GM12878 (cell line): ENCODE measurements at regions not wholly inside any gene's neighbourhood (a gene's known extent, or its start where the extent isn't known, plus 50 kb on each side); places are given as distances from the start of the nearest gene placed in this dataset.

ENCODE experiments used
- ATAC-seq: fragments of 200-7000 bp; cut with Tn5 transposase; 3 replicates; pipeline ENCODE4 v1.9.1; 2020; ENCODE audit warnings: mild to moderate bottlenecking, moderate library complexity
- BruUV-seq: library from RNA; stranded (reverse); fragments of 400-500 nt; replicated peaks from 2 replicates; lab custom pipeline; 2021; lab: Mats Ljungman, UMichigan
- CTCF ChIA-PET: fragments of 300-600 bp; sonication (Branson Sonifier 250); formaldehyde crosslinking; extraction: SDS; loops from one replicate; lab custom pipeline; 2021; ENCODE audit warnings: inconsistent platforms; lab: Yijun Ruan, JAX
- POLR2A ChIA-PET: fragments of 350-600 bp; formaldehyde crosslinking; extraction: SDS; loops from one replicate; lab custom pipeline; 2021; ENCODE audit warnings: inconsistent platforms; lab: Charles Lee
- RAD21 ChIA-PET: fragments of 300-600 bp; sonication (Branson Sonifier 250); formaldehyde crosslinking; loops from one replicate; lab custom pipeline; 2023; ENCODE audit warnings: antibody characterized with exemption; ENCODE audit not compliant: unreplicated experiment; lab: Charles Lee
- SMC1A ChIA-PET: fragments of 300-600 bp; sonication (Branson Sonifier 250); formaldehyde crosslinking; loops from one replicate; lab custom pipeline; 2023; ENCODE audit not compliant: unreplicated experiment, uncharacterized antibody; lab: Charles Lee
- DNase-seq: peaks from one replicate; pipeline ENCODE4 v3.0.0-alpha.2; 2011; ENCODE audit warnings: low read depth, low spot score
- FAIRE-seq: peaks from 3 replicates; lab custom pipeline; 2011; peaks lifted over from hg19 to GRCh38; lab: Jason Lieb, UNC
- H2AFZ ChIP-seq: 2 replicates; pipeline ENCODE4 v1.6.0; 2011; ENCODE audit warnings: low read depth, low read length, control low read depth; ENCODE audit not compliant: control insufficient read depth
- H3K27ac ChIP-seq: 2 replicates; pipeline ENCODE4 v1.5.1; 2011; ENCODE audit warnings: control low read depth; ENCODE audit not compliant: control insufficient read depth, insufficient read depth
- H3K27me3 ChIP-seq, 2 experiments: replicated peaks in 1 of 2; 2 replicates each; pipeline versions ENCODE4 v1.6.0 to v1.6.1; 2011; ENCODE audit warnings: low read length in 1 of 2; ENCODE audit not compliant: control insufficient read depth in 2 of 2, insufficient read depth in 2 of 2
- H3K36me3 ChIP-seq, 2 experiments: 2 replicates each; pipeline ENCODE4 v1.5.1; 2011; ENCODE audit warnings: low read length in 1 of 2; ENCODE audit not compliant: control insufficient read depth in 2 of 2, insufficient read depth in 2 of 2
- H3K4me1 ChIP-seq: 2 replicates; pipeline ENCODE4 v1.6.1; 2011; ENCODE audit warnings: mild to moderate bottlenecking, low read length, moderate library complexity, mixed read lengths; ENCODE audit not compliant: control insufficient read depth, insufficient read depth
- H3K4me2 ChIP-seq: 2 replicates; pipeline ENCODE4 v1.6.0; 2011; ENCODE audit warnings: control low read depth; ENCODE audit not compliant: control insufficient read depth, insufficient read depth
- H3K4me3 ChIP-seq: fragments of 200-600 bp; sonication (generic); 2 replicates; pipeline ENCODE4 v1.5.1; 2016
- H3K79me2 ChIP-seq: 2 replicates; pipeline ENCODE4 v1.6.0; 2011; ENCODE audit warnings: low read length; ENCODE audit not compliant: control insufficient read depth, insufficient read depth
- H3K9ac ChIP-seq: 2 replicates; pipeline ENCODE4 v1.8.0; 2011; ENCODE audit warnings: low read length, control low read depth, mixed read lengths; ENCODE audit not compliant: control insufficient read depth, insufficient read depth
- H3K9me3 ChIP-seq: replicated peaks from 3 replicates; pipeline ENCODE4 v1.5.1; 2011; ENCODE audit warnings: mild to moderate bottlenecking, low read length; ENCODE audit not compliant: control insufficient read depth, insufficient read depth
- H4K20me1 ChIP-seq: 2 replicates; pipeline ENCODE4 v1.6.0; 2011; ENCODE audit not compliant: control insufficient read depth, insufficient read depth
- CEBPB ChIP-seq, 2 experiments: fragments of 150-350 bp in 1 of 2; IDR thresholded peaks; 2 replicates each; pipeline ENCODE4 v1.6.1; 2012 to 2014; ENCODE audit warnings: low read depth in 2 of 2, low read length in 2 of 2, borderline replicate concordance in 1 of 2, inconsistent platforms in 1 of 2
- EZH2 ChIP-seq: IDR thresholded peaks from 2 replicates; pipeline ENCODE4 v1.6.1; 2012; ENCODE audit warnings: low read depth, mild to moderate bottlenecking, control low read depth, inconsistent platforms, low read length, borderline replicate concordance; ENCODE audit not compliant: control insufficient read depth
- HDAC2 ChIP-seq: fragments of 200-600 bp; sonication (generic); IDR thresholded peaks from 2 replicates; pipeline ENCODE4 v1.6.1; 2017
- IKZF1 ChIP-seq: fragments of 450-650 bp; conservative IDR thresholded peaks from 2 replicates; pipeline ENCODE4 v1.6.1; 2017; ENCODE audit warnings: antibody characterized with exemption, mild to moderate bottlenecking
- NFYA ChIP-seq: IDR thresholded peaks from 2 replicates; pipeline ENCODE4 v1.6.1; 2011; ENCODE audit warnings: low read depth, mild to moderate bottlenecking, low read length, improper control_type of control experiment, borderline replicate concordance
- NR2C1 ChIP-seq: fragments of 450-650 bp; IDR thresholded peaks from 2 replicates; pipeline ENCODE4 v1.6.1; 2017; ENCODE audit warnings: antibody characterized with exemption, mild to moderate bottlenecking, moderate library complexity
- NR2F1 ChIP-seq: fragments of 450-650 bp; conservative IDR thresholded peaks from 2 replicates; pipeline ENCODE4 v1.6.1; 2017; ENCODE audit warnings: mild to moderate bottlenecking
- PAX8 ChIP-seq: fragments of 450-650 bp; IDR thresholded peaks from 2 replicates; pipeline ENCODE4 v1.6.1; 2017; ENCODE audit warnings: mild to moderate bottlenecking, moderate library complexity
- RBBP5 ChIP-seq: fragments of 200-600 bp; sonication (generic); conservative IDR thresholded peaks from 2 replicates; pipeline ENCODE4 v1.6.1; 2016
- SMARCA5 ChIP-seq: fragments of 450-650 bp; IDR thresholded peaks from 2 replicates; pipeline ENCODE4 v1.6.1; 2017; ENCODE audit warnings: mild to moderate bottlenecking
- YBX1 ChIP-seq: fragments of 450-650 bp; IDR thresholded peaks from 2 replicates; pipeline ENCODE4 v1.6.1; 2016; ENCODE audit warnings: antibody characterized with exemption
- ZNF274 ChIP-seq: IDR thresholded peaks from one replicate; pipeline ENCODE4 v1.8.0; 2011; ENCODE audit not compliant: insufficient read length, insufficient read depth
- ZSCAN29 ChIP-seq: fragments of 450-650 bp; IDR thresholded peaks from 2 replicates; pipeline ENCODE4 v1.6.1; 2017; ENCODE audit warnings: mild to moderate bottlenecking, moderate library complexity
- WGBS: methylation state at CpG from one replicate; pipeline ENCODE4 v1.1.6; 2016; ENCODE audit warnings: low lambda C conversion rate; ENCODE audit not compliant: insufficient replicate concordance, insufficient coverage; ENCODE audit errors: missing lambda C conversion rate; 5-methylcytosine and 5-hydroxymethylcytosine counted together
- in situ Hi-C: fragments of 300-500 bp; cut with MboI; formaldehyde crosslinking; loops from 9 replicates; pipeline ENCODE4 v1.14.3; 2018; ENCODE audit warnings: mixed read lengths
- intact Hi-C: fragments of 100-400 bp; cut with micrococcal nuclease; formaldehyde crosslinking; loops from one replicate; pipeline ENCODE4 v1.14.2; 2022; ENCODE audit not compliant: unreplicated experiment
- TF ChIP-seq, protein P1 (sequence below): fragments of 450-650 bp; formaldehyde crosslinking; IDR thresholded peaks from 2 replicates; pipeline ENCODE4 v1.4.0; 2022; ENCODE audit warnings: mild to moderate bottlenecking, moderate library complexity
- TF ChIP-seq, protein P2 (sequence below): IDR thresholded peaks from 2 replicates; pipeline ENCODE4 v1.6.1; 2011; ENCODE audit warnings: borderline replicate concordance, low read depth, mild to moderate bottlenecking, moderate library complexity, mixed read lengths, low read length; ENCODE audit not compliant: insufficient read depth; ENCODE audit errors: extremely low read length

DNA sequence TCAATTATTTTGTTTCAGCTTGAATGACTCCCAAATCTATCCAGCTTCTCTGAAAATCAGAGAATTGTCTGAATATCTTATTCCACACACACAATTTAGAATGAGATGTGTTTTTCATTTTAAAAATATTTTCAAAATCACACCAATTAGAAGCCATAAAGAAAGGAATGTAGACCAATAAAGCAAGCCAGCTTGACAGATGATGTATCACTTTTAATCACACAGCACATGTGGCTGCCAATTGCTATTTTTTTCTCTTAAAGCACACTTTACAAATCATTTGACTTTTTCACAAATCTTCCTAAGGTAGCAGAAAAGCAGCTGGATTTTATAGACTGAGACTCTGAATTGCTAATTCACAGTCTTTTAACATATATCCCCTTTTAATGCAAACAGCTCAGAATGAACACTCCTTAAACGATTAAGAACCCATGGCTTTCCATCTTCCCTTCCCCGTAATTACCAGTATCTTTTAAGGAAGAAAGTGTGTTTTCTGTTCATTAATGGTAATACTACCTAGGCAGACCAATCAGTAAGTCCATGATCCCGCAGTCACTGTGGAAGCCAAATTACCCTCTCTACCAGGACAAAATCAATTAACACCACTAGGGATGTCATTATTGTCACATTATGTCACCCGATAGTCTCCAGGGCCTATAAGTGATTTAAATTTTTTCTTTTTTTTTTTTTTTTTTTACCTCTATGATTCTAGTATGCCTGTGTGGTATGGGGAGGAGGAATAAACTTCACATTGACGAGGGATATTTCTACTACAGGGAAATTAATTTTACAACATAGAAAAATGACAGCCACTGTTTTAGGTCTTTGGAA lies 250.0 kb upstream of the VEPH1 start:
- H3K79me2 ChIP-seq, result no peaks in the 10 kb centered on the region
- 25% methylated on average over 5 of the region's 5 CpGs for WGBS
- RAD21 ChIA-PET, result no interaction called here
- intact Hi-C loops, result no loop called here
- DNase-seq (no peak), FAIRE-seq (no peak), ATAC-seq (no peak)
- no peak overlapping the region for H3K4me2 ChIP-seq
- no peak overlapping the region for H3K4me3 ChIP-seq
- no peaks in the 10 kb centered on the region for H3K9me3 ChIP-seq
- SMC1A ChIA-PET, result interaction anchor here (0.9 kb wide), 1 partner anchor 20 kb away, joined by 3 read pairs; no protein-coding TSS in a partner anchor
- CTCF ChIA-PET, result no interaction called here
- no peaks in the 10 kb centered on the region for H4K20me1 ChIP-seq
- no TSS peak for BruUV-seq
- no peak overlapping the region for H3K9ac ChIP-seq
- H3K36me3 ChIP-seq, result no peaks in the 10 kb centered on the region
- no peaks in the 10 kb centered on the region for H3K4me1 ChIP-seq
- POLR2A ChIA-PET, result no interaction called here
- in situ Hi-C loops, result no loop called here
- TF ChIP-seq ZNF274, result no peak
- TF ChIP-seq PAX8, result no peak
- TF ChIP-seq ZSCAN29, result no peak
- no peak for TF ChIP-seq RBBP5
- TF ChIP-seq, all 136 proteins: peak for 0
- H2AFZ ChIP-seq, result no peak overlapping the region
- H3K27me3 ChIP-seq, result no peaks in the 10 kb centered on the region
- H3K27ac ChIP-seq, result no peak overlapping the region

DNA sequence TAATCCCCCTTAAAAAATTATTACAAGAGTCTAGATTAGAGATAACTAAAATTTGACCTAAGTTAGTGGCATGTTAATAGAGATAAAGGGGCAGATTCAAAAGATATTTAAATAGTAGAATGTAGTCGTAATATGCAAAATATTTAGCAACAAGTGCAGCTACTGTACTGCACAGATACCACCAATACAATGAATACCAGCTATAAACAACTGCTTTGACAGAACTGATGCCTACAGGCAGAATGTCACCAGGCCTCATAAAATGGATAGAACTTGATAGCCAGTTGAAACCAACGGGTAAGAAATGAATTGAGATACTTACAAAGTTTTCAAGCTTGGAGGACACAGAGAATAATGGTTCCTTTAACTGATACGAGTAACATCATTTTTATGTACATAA lies 249.3 kb upstream of the VEPH1 start:
- Histone ChIP-seq H4K20me1 (no peaks in the 10 kb centered on the region), H3K4me3 (no peak overlapping the region), H3K4me1 (no peaks in the 10 kb centered on the region), H3K36me3 (no peaks in the 10 kb centered on the region), H3K4me2 (no peak overlapping the region), H3K27me3 (no peaks in the 10 kb centered on the region), H2AFZ (no peak overlapping the region), H3K79me2 (no peaks in the 10 kb centered on the region), H3K9ac (no peak overlapping the region), H3K9me3 (no peaks in the 10 kb centered on the region), H3K27ac (no peak overlapping the region)
- RAD21 ChIA-PET, result no interaction called here
- CTCF ChIA-PET, result no interaction called here
- no TSS peak for BruUV-seq
- POLR2A ChIA-PET, result no interaction called here
- no peak for DNase-seq
- SMC1A ChIA-PET, result interaction anchor here (0.9 kb wide), 1 partner anchor 19 kb away, joined by 3 read pairs; no protein-coding TSS in a partner anchor
- FAIRE-seq, result no peak
- WGBS, result 10% methylated on average over 3 of the region's 3 CpGs
- intact Hi-C loops, result no loop called here
- ATAC-seq, result no peak
- in situ Hi-C loops, result no loop called here
- TF ChIP-seq, protein P1, sequence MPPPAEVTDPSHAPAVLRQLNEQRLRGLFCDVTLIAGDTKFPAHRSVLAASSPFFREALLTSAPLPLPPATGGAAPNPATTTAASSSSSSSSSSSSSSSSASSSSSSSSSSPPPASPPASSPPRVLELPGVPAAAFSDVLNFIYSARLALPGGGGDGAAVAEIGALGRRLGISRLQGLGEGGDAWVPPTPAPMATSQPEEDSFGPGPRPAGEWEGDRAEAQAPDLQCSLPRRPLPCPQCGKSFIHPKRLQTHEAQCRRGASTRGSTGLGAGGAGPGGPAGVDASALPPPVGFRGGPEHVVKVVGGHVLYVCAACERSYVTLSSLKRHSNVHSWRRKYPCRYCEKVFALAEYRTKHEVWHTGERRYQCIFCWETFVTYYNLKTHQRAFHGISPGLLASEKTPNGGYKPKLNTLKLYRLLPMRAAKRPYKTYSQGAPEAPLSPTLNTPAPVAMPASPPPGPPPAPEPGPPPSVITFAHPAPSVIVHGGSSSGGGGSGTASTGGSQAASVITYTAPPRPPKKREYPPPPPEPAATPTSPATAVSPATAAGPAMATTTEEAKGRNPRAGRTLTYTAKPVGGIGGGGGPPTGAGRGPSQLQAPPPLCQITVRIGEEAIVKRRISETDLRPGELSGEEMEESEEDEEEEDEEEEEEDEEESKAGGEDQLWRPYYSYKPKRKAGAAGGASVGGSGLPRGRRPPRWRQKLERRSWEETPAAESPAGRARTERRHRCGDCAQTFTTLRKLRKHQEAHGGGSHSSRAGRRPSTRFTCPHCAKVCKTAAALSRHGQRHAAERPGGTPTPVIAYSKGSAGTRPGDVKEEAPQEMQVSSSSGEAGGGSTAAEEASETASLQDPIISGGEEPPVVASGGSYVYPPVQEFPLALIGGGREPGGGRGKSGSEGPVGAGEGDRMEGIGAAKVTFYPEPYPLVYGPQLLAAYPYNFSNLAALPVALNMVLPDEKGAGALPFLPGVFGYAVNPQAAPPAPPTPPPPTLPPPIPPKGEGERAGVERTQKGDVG (CRISPR knock-in tag), result no peak
- TF ChIP-seq NFYA (no peak), HDAC2 (no peak), NR2C1 (no peak), SMARCA5 (no peak), IKZF1 (no peak), CEBPB (IDR thresholded peaks at IDR 0.05; ENCODE audit: borderline replicate concordance in 1 of 2, low read depth in 2 of 2, low read length in 2 of 2) (no peak), RBBP5 (no peak), NR2F1 (no peak), EZH2 (no peak), YBX1 (no peak)
- TF ChIP-seq, protein P2, sequence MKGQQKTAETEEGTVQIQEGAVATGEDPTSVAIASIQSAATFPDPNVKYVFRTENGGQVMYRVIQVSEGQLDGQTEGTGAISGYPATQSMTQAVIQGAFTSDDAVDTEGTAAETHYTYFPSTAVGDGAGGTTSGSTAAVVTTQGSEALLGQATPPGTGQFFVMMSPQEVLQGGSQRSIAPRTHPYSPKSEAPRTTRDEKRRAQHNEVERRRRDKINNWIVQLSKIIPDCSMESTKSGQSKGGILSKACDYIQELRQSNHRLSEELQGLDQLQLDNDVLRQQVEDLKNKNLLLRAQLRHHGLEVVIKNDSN, result no peak
